NB4 (cell line): ENCODE measurements at regions not wholly inside any gene's neighbourhood (a gene's known extent, or its start where the extent isn't known, plus 50 kb on each side); places are given as distances from the start of the nearest gene placed in this dataset.

Experiments
- DNase-seq: peaks from one replicate; pipeline ENCODE4 v3.0.0; 2010; ENCODE audit warnings: low read depth
- H3K4me3 ChIP-seq: one replicate; pipeline ENCODE4 v1.5.1; 2011; ENCODE audit warnings: mild to moderate bottlenecking, low read depth, low read length, moderate library complexity
- CTCF ChIP-seq: IDR thresholded peaks from one replicate; pipeline ENCODE4 v1.5.1; 2012; ENCODE audit warnings: low read depth, low read length
- MYC ChIP-seq: IDR thresholded peaks from 2 replicates; pipeline ENCODE4 v1.6.1; 2011; ENCODE audit warnings: low read depth, low read length
- POLR2A ChIP-seq: IDR thresholded peaks from 2 replicates; pipeline ENCODE4 v1.6.1; 2011; ENCODE audit warnings: mild to moderate bottlenecking; ENCODE audit not compliant: insufficient read length; ENCODE audit errors: extremely low read depth
- TF ChIP-seq, protein P1 (sequence below): IDR thresholded peaks from 2 replicates; pipeline ENCODE4 v1.6.1; 2011; ENCODE audit warnings: low read depth, low read length

GRCh38 chr4:27276307-27277073 lies 415.8 kb downstream of the STIM2 start:
- no peak for TF ChIP-seq POLR2A
- no peak overlapping the region for H3K4me3 ChIP-seq
- DNase-seq = no peak

DNA sequence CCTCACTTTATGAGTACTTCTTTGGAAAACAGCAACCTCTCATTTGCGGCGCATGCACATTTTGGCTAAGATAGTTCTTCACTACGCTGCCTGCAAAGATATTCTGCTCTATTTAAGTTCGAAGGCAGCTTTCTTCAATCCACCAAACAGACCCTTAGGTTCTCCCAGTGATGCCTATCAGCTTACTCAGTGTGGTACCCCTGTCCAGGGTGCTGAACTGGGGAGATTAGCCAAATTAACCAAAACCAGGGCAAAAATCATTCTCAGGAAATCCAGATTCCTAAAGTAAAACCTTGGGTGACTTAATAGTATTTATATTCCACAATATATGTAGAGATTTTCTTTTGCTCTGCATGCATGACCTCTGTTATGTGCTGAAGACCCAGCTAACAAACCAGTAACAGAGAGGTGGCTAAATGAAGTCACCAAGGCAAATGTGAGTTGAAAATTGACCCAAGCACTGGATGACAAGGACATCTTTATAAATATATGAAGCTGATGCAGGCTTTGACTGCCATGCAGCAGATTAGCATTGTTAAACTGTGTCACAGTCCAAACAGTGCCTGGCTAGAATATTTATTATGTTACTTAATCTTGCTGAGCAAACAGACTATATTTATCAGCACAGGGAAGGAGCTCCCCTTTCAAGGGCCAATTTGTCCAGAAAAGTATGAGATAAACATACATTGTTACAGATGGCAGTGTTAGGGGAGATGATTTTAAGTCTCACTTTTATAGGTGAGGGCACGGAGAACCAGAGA lies 418.2 kb downstream of the STIM2 start:
- DNase-seq = peak; percentile 39
- H3K4me3 ChIP-seq = no peak overlapping the region
- TF ChIP-seq MYC = no peak
- no peak for TF ChIP-seq CTCF
- TF ChIP-seq, protein P1, sequence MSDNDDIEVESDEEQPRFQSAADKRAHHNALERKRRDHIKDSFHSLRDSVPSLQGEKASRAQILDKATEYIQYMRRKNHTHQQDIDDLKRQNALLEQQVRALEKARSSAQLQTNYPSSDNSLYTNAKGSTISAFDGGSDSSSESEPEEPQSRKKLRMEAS = no peak
- no peak for TF ChIP-seq POLR2A

DNA sequence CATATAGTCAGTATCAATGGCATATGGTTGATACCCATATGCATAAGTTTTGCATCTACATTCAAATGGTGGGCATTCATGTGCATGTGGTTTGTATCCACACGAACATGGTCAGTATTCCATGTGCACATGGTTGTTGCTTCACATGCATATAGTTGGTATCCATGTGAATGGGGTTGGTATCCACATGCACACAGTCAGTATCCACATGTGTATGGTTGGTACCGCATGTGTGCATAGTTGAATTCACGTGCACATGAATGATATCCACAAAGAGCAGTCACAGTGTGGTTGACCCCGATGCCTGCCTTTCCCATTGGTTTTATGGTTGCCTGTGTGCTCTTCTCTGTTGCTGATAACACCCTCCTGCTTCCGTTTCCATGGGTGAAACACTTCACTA lies 427.9 kb downstream of the STIM2 start:
- DNase-seq = no peak
- H3K4me3 ChIP-seq = no peak overlapping the region

DNA sequence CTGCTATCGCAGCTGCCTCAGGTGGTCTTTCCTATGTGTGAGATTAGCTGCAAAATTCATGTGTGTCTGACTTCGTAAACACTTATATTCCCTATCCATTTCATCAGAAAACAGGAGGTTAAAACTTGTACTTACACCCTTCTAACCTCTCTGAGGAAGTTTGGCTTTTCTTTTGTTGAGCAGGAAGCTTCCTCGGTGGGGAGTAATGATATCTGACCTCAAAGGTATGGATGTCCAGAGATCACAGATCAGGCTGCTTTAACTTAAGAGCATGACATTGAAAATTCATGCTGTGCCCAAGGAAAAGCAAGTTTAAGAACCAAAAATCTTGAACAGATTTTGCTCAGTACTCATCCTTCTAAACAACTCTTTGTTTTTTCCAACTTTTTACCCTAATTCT lies 429.1 kb downstream of the STIM2 start:
- TF ChIP-seq MYC = no peak
- no peak for DNase-seq
- no peak overlapping the region for H3K4me3 ChIP-seq

More for the DNA sequence above, 427.9 kb downstream of the STIM2 start:
- TF ChIP-seq, protein P1 = peak; percentile 4; the same call in 1 of the 2 replicates
- no peak for TF ChIP-seq CTCF
- TF ChIP-seq POLR2A = no peak
- TF ChIP-seq MYC = no peak

GRCh38 chr4:27293831-27294230 lies 433.2 kb downstream of the STIM2 start:
- TF ChIP-seq POLR2A (no peak), MYC (no peak), CTCF (no peak)
- TF ChIP-seq, protein P1 = no peak
- H3K4me3 ChIP-seq = no peak overlapping the region

DNA sequence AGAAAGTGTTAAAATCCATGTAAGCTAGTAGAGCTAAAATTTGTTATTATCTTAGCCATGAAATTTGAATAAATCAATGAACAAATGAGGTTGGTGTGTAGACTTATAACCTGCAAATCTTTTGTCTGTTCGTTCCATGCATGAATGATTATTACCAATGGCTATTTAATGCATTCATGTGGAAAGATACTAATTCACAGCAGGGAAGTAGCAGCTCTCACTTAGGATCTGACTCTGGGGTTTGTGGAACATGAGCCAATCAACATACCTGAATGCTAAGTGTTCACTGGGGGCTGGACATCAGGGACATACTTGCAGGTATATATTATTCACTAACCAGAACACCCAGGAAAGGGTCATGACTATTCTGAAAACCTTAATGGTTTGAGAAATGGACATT lies 444.1 kb downstream of the STIM2 start:
- DNase-seq = no peak

More at GRCh38 chr4:27293831-27294230, 433.2 kb downstream of the STIM2 start:
- no peak for DNase-seq

More for the DNA sequence above, 444.1 kb downstream of the STIM2 start:
- TF ChIP-seq POLR2A (no peak), CTCF (no peak), MYC (no peak)
- TF ChIP-seq, protein P1 = no peak
- no peak overlapping the region for H3K4me3 ChIP-seq
